GM08714 (cell line): ENCODE measurements at regions not wholly inside any gene's neighbourhood (a gene's known extent, or its start where the extent isn't known, plus 50 kb on each side); places are given as distances from the start of the nearest gene placed in this dataset.

Source experiments
- H3K4me3 ChIP-seq: fragments of 200-500 bp; sonication (Bioruptor generic); 2 replicates; pipeline ENCODE4 v1.5.1; 2014; ENCODE audit warnings: mild to moderate bottlenecking, low read length, inconsistent platforms
- ZNF274 ChIP-seq: IDR thresholded peaks from 2 replicates; pipeline ENCODE4 v1.6.1; 2012; ENCODE audit warnings: mild to moderate bottlenecking, low read depth, low read length

- no peak overlapping the region for H3K4me3 ChIP-seq
- TF ChIP-seq ZNF274 = no peak
Measured at GRCh38 chr4:189385098-189385497, 555.6 kb upstream of the FRG1 start.

- no peak for TF ChIP-seq ZNF274
- H3K4me3 ChIP-seq = no peak overlapping the region
Measured at GRCh38 chr4:189385579-189385978, 555.1 kb upstream of the FRG1 start.

- no peak overlapping the region for H3K4me3 ChIP-seq
- no peak for TF ChIP-seq ZNF274
Measured at GRCh38 chr4:189396435-189396834, 544.2 kb upstream of the FRG1 start.

- TF ChIP-seq ZNF274 = no peak
- no peak overlapping the region for H3K4me3 ChIP-seq
Measured at GRCh38 chr4:189404271-189404670, 536.4 kb upstream of the FRG1 start.

GRCh38 chr4:189409158-189409557 lies 531.5 kb upstream of the FRG1 start:
- H3K4me3 ChIP-seq = no peak overlapping the region
- TF ChIP-seq ZNF274 = no peak

- H3K4me3 ChIP-seq = no peak overlapping the region
- TF ChIP-seq ZNF274 = no peak
Measured at GRCh38 chr4:189414021-189414420, 526.7 kb upstream of the FRG1 start.

- H3K4me3 ChIP-seq = no peak overlapping the region
- no peak for TF ChIP-seq ZNF274
Measured at GRCh38 chr4:189420572-189420971, 520.1 kb upstream of the FRG1 start.

- no peak overlapping the region for H3K4me3 ChIP-seq
- no peak for TF ChIP-seq ZNF274
Measured at GRCh38 chr4:189436207-189436606, 504.5 kb upstream of the FRG1 start.

GRCh38 chr4:189440716-189441115 lies 500.0 kb upstream of the FRG1 start:
- no peak overlapping the region for H3K4me3 ChIP-seq
- no peak for TF ChIP-seq ZNF274

- no peak for TF ChIP-seq ZNF274
- no peak overlapping the region for H3K4me3 ChIP-seq
Measured at GRCh38 chr4:189443341-189443740, 497.3 kb upstream of the FRG1 start.

GRCh38 chr4:189445613-189446012 lies 495.1 kb upstream of the FRG1 start:
- no peak overlapping the region for H3K4me3 ChIP-seq
- TF ChIP-seq ZNF274 = no peak

- no peak overlapping the region for H3K4me3 ChIP-seq
- no peak for TF ChIP-seq ZNF274
Measured at GRCh38 chr4:189463734-189464133, 476.9 kb upstream of the FRG1 start.

- TF ChIP-seq ZNF274 = no peak
- H3K4me3 ChIP-seq = no peak overlapping the region
Measured at GRCh38 chr4:189494407-189494806, 446.3 kb upstream of the FRG1 start.

GRCh38 chr4:189497516-189497915 lies 443.2 kb upstream of the FRG1 start:
- no peak for TF ChIP-seq ZNF274
- H3K4me3 ChIP-seq = no peak overlapping the region

- no peak for TF ChIP-seq ZNF274
- no peak overlapping the region for H3K4me3 ChIP-seq
Measured at GRCh38 chr4:189497996-189498395, 442.7 kb upstream of the FRG1 start.

GRCh38 chr4:189498457-189498856 lies 442.2 kb upstream of the FRG1 start:
- H3K4me3 ChIP-seq = no peak overlapping the region
- TF ChIP-seq ZNF274 = no peak
